Mesendoderm (in vitro differentiated cells): ENCODE measurements at regions not wholly inside any gene's neighbourhood (a gene's known extent, or its start where the extent isn't known, plus 50 kb on each side); places are given as distances from the start of the nearest gene placed in this dataset.
"Not testable (repeated sequence)": the region's sequence is repeated elsewhere in the genome, so short reads cannot be mapped to it uniquely, and the experiment has no call there.

Source experiments
- DNase-seq: peaks from one replicate; pipeline ENCODE4 v3.0.0; 2013
- H2AK5ac ChIP-seq: 2 replicates; pipeline ENCODE4 v1.6.1; 2013; ENCODE audit warnings: low read length, inconsistent platforms
- H2BK120ac ChIP-seq: 2 replicates; pipeline ENCODE4 v1.6.1; 2013; ENCODE audit warnings: low read depth, mild to moderate bottlenecking, low read length, moderate library complexity, mixed read lengths
- H2BK15ac ChIP-seq: replicated peaks from 2 replicates; pipeline ENCODE4 v1.6.1; 2013; ENCODE audit warnings: low read depth, mild to moderate bottlenecking, moderate library complexity
- H2BK5ac ChIP-seq: 2 replicates; pipeline ENCODE4 v1.6.1; 2013; ENCODE audit warnings: low read length, inconsistent platforms
- H3K18ac ChIP-seq: 2 replicates; pipeline ENCODE4 v1.6.1; 2013; ENCODE audit warnings: mild to moderate bottlenecking, low read length, mixed read lengths
- H3K23ac ChIP-seq: one replicate; pipeline ENCODE4 v1.6.1; 2013; ENCODE audit warnings: low read length
- H3K27ac ChIP-seq: 2 replicates; pipeline ENCODE4 v1.5.1; 2013; ENCODE audit warnings: low read depth, mild to moderate bottlenecking, inconsistent platforms, low read length, moderate library complexity
- H3K27me3 ChIP-seq: 2 replicates; pipeline ENCODE4 v1.6.1; 2013; ENCODE audit warnings: low read length, control low read depth, mild to moderate bottlenecking, inconsistent platforms; ENCODE audit not compliant: insufficient read depth, poor library complexity
- H3K36me3 ChIP-seq: 2 replicates; pipeline ENCODE4 v1.6.1; 2013; ENCODE audit warnings: low read length, inconsistent platforms; ENCODE audit not compliant: control insufficient read depth, insufficient read depth
- H3K4ac ChIP-seq: one replicate; pipeline ENCODE4 v1.6.1; 2013; ENCODE audit warnings: low read depth, mild to moderate bottlenecking, low read length, moderate library complexity
- H3K4me1 ChIP-seq: 2 replicates; pipeline ENCODE4 v1.6.1; 2013; ENCODE audit warnings: low read depth, low read length, inconsistent platforms; ENCODE audit not compliant: control insufficient read depth
- H3K4me2 ChIP-seq: 2 replicates; pipeline ENCODE4 v1.6.1; 2013; ENCODE audit warnings: low read length
- H3K4me3 ChIP-seq: 2 replicates; pipeline ENCODE4 v1.5.1; 2013; ENCODE audit warnings: mild to moderate bottlenecking, low read length
- H3K56ac ChIP-seq: one replicate; pipeline ENCODE4 v1.6.1; 2013; ENCODE audit warnings: low read length
- H3K79me1 ChIP-seq: 2 replicates; pipeline ENCODE4 v1.6.1; 2013; ENCODE audit warnings: low read length, inconsistent platforms
- H3K79me2 ChIP-seq: 2 replicates; pipeline ENCODE4 v1.6.1; 2013; ENCODE audit warnings: mild to moderate bottlenecking, low read length; ENCODE audit not compliant: control insufficient read depth, insufficient read depth
- H3K9ac ChIP-seq: 2 replicates; pipeline ENCODE4 v1.6.1; 2013; ENCODE audit warnings: low read length, inconsistent platforms
- H4K5ac ChIP-seq: one replicate; pipeline ENCODE4 v1.6.1; 2013; ENCODE audit warnings: low read length
- H4K8ac ChIP-seq: one replicate; pipeline ENCODE4 v1.6.1; 2013; ENCODE audit warnings: low read depth, mild to moderate bottlenecking, control low read depth, low read length, moderate library complexity
- WGBS: extraction: QIAGEN DNeasy Blood & Tissue Kit; methylation state at CpG from one replicate; pipeline ENCODE4 v1.1.7; 2013; ENCODE audit warnings: low lambda C conversion rate, missing lambda C conversion rate; ENCODE audit not compliant: insufficient coverage; ENCODE audit errors: extremely low coverage; 5-methylcytosine and 5-hydroxymethylcytosine counted together

DNA sequence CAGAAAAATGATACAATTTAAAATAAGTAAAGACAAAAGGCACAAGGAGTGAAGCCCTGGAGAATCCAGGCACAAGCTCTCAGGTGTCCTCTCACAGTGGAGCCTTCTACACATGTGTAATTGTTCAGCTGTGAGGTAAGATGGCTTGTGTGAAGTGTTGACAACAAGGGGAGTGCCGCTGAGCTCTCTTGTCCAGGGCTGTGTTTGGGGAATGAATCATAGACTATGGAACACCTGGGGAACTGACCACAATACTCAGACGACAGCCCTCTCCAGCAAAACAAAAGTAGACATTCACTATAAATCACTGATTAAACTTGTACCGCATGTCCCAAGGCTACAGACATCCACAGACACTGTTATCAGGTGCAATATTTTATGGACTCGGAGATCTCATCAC lies 940.1 kb downstream of the TMEM121 start:
- H3K27ac ChIP-seq, H2BK15ac ChIP-seq, H3K36me3 ChIP-seq, H3K4me1 ChIP-seq, H2AK5ac ChIP-seq, H3K27me3 ChIP-seq, H3K4me3 ChIP-seq, H3K79me2 ChIP-seq, H3K9ac ChIP-seq, H3K4ac ChIP-seq, H4K8ac ChIP-seq, H3K4me2 ChIP-seq, DNase-seq, H2BK120ac ChIP-seq, H3K18ac ChIP-seq, H3K23ac ChIP-seq, H4K5ac ChIP-seq, H2BK5ac ChIP-seq, H3K56ac ChIP-seq, H3K79me1 ChIP-seq: not testable (repeated sequence)
- WGBS: no CpG with 5 or more reads among the region's 4 CpGs

DNA sequence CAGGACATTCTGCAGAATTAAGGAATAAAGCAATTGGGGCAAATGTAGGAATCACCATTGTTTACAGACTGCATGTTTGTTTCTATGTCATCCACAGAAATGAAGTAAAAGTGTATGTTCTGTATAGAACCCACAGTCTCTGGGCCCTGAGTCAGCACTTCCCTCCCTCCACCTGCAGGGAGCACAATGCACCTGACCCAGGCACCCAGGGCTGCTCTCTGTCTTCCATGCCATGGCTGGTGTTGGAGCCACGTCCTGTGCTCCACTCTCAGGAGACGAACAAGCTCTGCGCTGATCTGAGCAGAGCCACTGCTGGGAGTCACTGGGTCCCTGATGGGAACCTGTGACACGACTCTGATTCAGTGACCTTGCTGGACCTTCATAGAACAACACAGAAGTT lies 942.5 kb downstream of the TMEM121 start:
- not testable (repeated sequence) for H3K27ac ChIP-seq, H2BK5ac ChIP-seq, H3K79me1 ChIP-seq, H4K8ac ChIP-seq, H3K18ac ChIP-seq, H3K23ac ChIP-seq, H3K4me1 ChIP-seq, H3K56ac ChIP-seq, H3K4ac ChIP-seq, H3K9ac ChIP-seq, H2AK5ac ChIP-seq, H3K4me2 ChIP-seq, H3K79me2 ChIP-seq, H2BK120ac ChIP-seq, H3K36me3 ChIP-seq, DNase-seq, H3K4me3 ChIP-seq, H3K27me3 ChIP-seq, H2BK15ac ChIP-seq, H4K5ac ChIP-seq
- no CpG with 5 or more reads among the region's 4 CpGs for WGBS

DNA sequence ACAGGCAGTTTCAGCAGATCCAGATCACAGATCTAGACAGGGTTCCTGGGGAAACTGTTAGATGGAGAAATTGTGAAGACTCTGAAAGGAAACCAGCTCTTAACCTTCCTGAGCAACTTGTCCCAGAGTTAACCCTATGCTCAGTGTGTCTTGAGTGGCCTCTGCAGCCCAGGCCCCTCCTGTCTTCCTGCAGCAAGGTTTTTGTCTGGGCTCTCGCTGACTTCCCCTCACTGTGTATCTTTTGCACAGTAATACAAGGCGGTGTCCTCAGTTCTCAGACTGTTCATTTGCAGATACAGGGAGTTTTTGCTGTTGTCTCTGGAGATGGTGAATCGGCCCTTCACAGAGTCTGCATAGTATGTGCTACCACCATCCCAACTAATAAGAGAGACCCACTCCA lies 943.6 kb downstream of the TMEM121 start:
- H3K79me1 ChIP-seq, H2BK15ac ChIP-seq, H3K79me2 ChIP-seq, H3K9ac ChIP-seq, H3K18ac ChIP-seq, H3K4me1 ChIP-seq, DNase-seq, H3K56ac ChIP-seq, H3K36me3 ChIP-seq, H3K27me3 ChIP-seq, H4K5ac ChIP-seq, H3K4me2 ChIP-seq, H2BK120ac ChIP-seq, H4K8ac ChIP-seq, H3K27ac ChIP-seq, H3K4ac ChIP-seq, H3K23ac ChIP-seq, H3K4me3 ChIP-seq, H2AK5ac ChIP-seq, H2BK5ac ChIP-seq: not testable (repeated sequence)
- no CpG with 5 or more reads among the region's 3 CpGs for WGBS

DNA sequence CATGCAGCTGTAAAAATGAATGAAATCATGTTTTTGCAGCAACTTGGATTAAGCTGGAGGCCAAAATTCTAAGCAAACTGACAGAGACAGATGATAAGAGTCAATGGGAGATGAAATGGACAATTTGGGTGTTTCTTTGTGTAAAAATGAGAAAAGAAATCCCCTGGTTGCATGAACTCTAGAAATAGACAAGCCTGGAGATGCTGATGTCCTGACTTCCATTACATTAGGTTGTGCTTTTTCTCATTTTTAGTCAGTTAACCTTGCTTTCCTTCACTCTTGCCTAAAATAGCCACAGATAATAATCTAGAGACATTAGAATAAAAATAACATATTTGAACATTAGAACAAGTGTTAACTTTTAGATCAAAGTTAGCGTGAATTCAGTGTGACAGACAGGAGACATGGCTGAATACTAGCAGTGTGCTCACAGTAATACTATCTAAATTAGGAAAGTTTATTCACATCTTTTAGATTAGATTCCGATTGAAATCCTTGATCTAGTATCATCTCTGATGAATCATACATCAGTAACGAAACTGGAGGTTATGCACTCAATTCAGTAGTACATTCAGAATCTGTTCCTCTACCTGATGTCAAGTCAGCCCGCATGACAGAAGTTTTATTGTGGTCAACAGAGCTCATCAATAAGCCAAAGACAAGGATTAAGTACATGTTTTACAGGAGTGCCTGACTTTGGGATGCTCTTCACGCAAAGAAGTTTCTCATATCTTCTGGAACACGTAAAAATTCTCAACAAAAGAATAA lies 948.1 kb downstream of the TMEM121 start:
- not testable (repeated sequence) for H3K36me3 ChIP-seq, H2BK5ac ChIP-seq, H2BK15ac ChIP-seq, H3K18ac ChIP-seq, H2AK5ac ChIP-seq, H3K4ac ChIP-seq, H4K5ac ChIP-seq, H3K79me1 ChIP-seq, H3K27me3 ChIP-seq, H3K4me1 ChIP-seq, H3K4me2 ChIP-seq, H3K4me3 ChIP-seq, H4K8ac ChIP-seq, H3K79me2 ChIP-seq, DNase-seq, H2BK120ac ChIP-seq, H3K23ac ChIP-seq, H3K9ac ChIP-seq, H3K27ac ChIP-seq, H3K56ac ChIP-seq
- WGBS: no CpG with 5 or more reads among the region's 6 CpGs

DNA sequence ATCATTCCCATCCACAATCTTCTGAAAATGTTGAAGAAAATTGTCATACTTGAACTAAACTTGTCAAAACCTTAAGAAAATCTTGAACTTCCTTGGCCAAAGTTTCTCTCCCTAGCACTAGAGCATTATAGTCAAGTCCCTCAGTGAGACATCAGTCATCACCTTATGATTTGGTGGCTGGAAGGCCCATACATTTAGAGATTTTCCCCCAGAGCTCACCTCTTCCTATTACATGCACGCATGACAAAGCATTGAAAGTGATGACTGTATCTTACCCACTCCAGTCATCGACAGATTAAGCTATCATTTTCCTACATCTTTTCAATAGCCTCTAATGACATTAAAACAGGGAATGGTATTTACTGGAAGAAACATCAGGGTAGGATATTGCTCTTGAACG lies 948.8 kb downstream of the TMEM121 start:
- not testable (repeated sequence) for H3K9ac ChIP-seq, H2BK5ac ChIP-seq, H2BK15ac ChIP-seq, H2BK120ac ChIP-seq, H3K36me3 ChIP-seq, H4K8ac ChIP-seq, H3K4ac ChIP-seq, H3K4me1 ChIP-seq, H3K56ac ChIP-seq, H3K27me3 ChIP-seq, H3K27ac ChIP-seq, DNase-seq, H3K4me3 ChIP-seq, H3K4me2 ChIP-seq, H2AK5ac ChIP-seq, H3K79me1 ChIP-seq, H4K5ac ChIP-seq, H3K18ac ChIP-seq, H3K79me2 ChIP-seq, H3K23ac ChIP-seq
- no CpG with 5 or more reads among the region's 3 CpGs for WGBS

DNA sequence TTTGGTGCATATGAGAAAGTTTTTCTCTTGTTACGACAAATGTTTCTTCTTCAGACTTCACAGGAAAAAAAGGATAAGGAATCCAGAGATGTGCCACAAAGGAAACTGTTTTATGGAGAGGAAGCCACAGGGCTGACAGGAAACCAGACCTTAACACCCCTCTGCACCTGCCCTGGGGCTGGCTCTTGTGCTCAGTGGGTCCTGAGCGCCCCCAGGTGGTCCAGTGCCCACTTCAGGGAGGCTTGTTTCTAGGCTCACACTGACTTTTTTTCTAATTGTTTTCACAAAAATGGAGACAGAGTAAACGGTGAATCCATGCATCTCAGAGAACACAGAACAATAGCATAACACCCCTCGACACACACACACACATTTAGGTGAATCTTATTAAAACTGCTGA lies 951.2 kb downstream of the TMEM121 start:
- H3K4me3 ChIP-seq, H3K4me1 ChIP-seq, H3K56ac ChIP-seq, H3K27ac ChIP-seq, H4K5ac ChIP-seq, H2BK15ac ChIP-seq, H3K27me3 ChIP-seq, H3K23ac ChIP-seq, H3K36me3 ChIP-seq, H3K79me2 ChIP-seq, DNase-seq, H4K8ac ChIP-seq, H3K9ac ChIP-seq, H3K4ac ChIP-seq, H3K4me2 ChIP-seq, H3K79me1 ChIP-seq, H2BK120ac ChIP-seq, H3K18ac ChIP-seq, H2AK5ac ChIP-seq, H2BK5ac ChIP-seq: not testable (repeated sequence)
- no CpG with 5 or more reads among the region's 4 CpGs for WGBS
